ENCODE measurements at regions not wholly inside any gene's neighbourhood (a gene's known extent, or its start where the extent isn't known, plus 50 kb on each side); places are given as distances from the start of the nearest gene placed in this dataset.

- Mint-ChIP-seq H3K27me3 (ENCODE audit: unreplicated experiment) (no peaks in the 10 kb centered on the region), H3K36me3 (ENCODE audit: unreplicated experiment) (peaks cover 1% of the 10 kb centered on the region)
- DNase-seq (ENCODE audit: extremely low spot score, unreplicated experiment): no peak
Observed at GRCh38 chr2:144835634-144836350, 315.9 kb upstream of the ZEB2 start.

GRCh38 chr2:144834998-144835633 is 315.2 kb upstream of the ZEB2 start:
- no peak for DNase-seq (ENCODE audit: extremely low spot score, unreplicated experiment)
- H3K36me3 Mint-ChIP-seq (ENCODE audit: unreplicated experiment): peaks cover 1% of the 10 kb centered on the region
- H3K4me1 Mint-ChIP-seq (ENCODE audit: unreplicated experiment): peaks cover 14% of the 10 kb centered on the region
- H3K27ac Mint-ChIP-seq (ENCODE audit: unreplicated experiment): no peak overlapping the region
- H3K4me3 Mint-ChIP-seq (ENCODE audit: unreplicated experiment): no peak overlapping the region
- TF ChIP-seq CTCF (IDR thresholded peaks at IDR 0.05): no peak
- H3K9me3 Mint-ChIP-seq (ENCODE audit: unreplicated experiment): no peaks in the 10 kb centered on the region
- H3K27me3 Mint-ChIP-seq (ENCODE audit: unreplicated experiment): no peaks in the 10 kb centered on the region

More at GRCh38 chr2:144835634-144836350, 315.9 kb upstream of the ZEB2 start:
- Mint-ChIP-seq H3K4me1 (ENCODE audit: unreplicated experiment) (peaks cover 8% of the 10 kb centered on the region), H3K4me3 (ENCODE audit: unreplicated experiment) (no peak overlapping the region), H3K27ac (ENCODE audit: unreplicated experiment) (no peak overlapping the region), H3K9me3 (ENCODE audit: unreplicated experiment) (no peaks in the 10 kb centered on the region)
- no peak for TF ChIP-seq CTCF (IDR thresholded peaks at IDR 0.05)

GRCh38 chr2:144834363-144834762 is 314.4 kb upstream of the ZEB2 start:
- DNase-seq (ENCODE audit: extremely low spot score, unreplicated experiment): no peak
- TF ChIP-seq CTCF (IDR thresholded peaks at IDR 0.05): no peak
- H3K27me3 Mint-ChIP-seq (ENCODE audit: unreplicated experiment): no peaks in the 10 kb centered on the region
- H3K4me3 Mint-ChIP-seq (ENCODE audit: unreplicated experiment): no peak overlapping the region
- no peak overlapping the region for H3K27ac Mint-ChIP-seq (ENCODE audit: unreplicated experiment)
- no peaks in the 10 kb centered on the region for H3K9me3 Mint-ChIP-seq (ENCODE audit: unreplicated experiment)
- H3K36me3 Mint-ChIP-seq (ENCODE audit: unreplicated experiment): peaks cover 1% of the 10 kb centered on the region
- H3K4me1 Mint-ChIP-seq (ENCODE audit: unreplicated experiment): peaks cover 20% of the 10 kb centered on the region

- Mint-ChIP-seq H3K9me3 (ENCODE audit: unreplicated experiment) (peaks cover 2% of the 10 kb centered on the region), H3K4me3 (ENCODE audit: unreplicated experiment) (no peak overlapping the region), H3K36me3 (ENCODE audit: unreplicated experiment) (peaks cover 1% of the 10 kb centered on the region), H3K27ac (ENCODE audit: unreplicated experiment) (no peak overlapping the region), H3K27me3 (ENCODE audit: unreplicated experiment) (no peaks in the 10 kb centered on the region), H3K4me1 (ENCODE audit: unreplicated experiment) (peaks cover 21% of the 10 kb centered on the region)
- no peak for TF ChIP-seq CTCF (IDR thresholded peaks at IDR 0.05)
- no peak for DNase-seq (ENCODE audit: extremely low spot score, unreplicated experiment)
Observed at GRCh38 chr2:144833075-144833637, 313.2 kb upstream of the ZEB2 start.

GRCh38 chr2:144832048-144832447 is 312.1 kb upstream of the ZEB2 start:
- no peak for DNase-seq (ENCODE audit: extremely low spot score, unreplicated experiment)
- Mint-ChIP-seq H3K4me3 (ENCODE audit: unreplicated experiment) (no peak overlapping the region), H3K27ac (ENCODE audit: unreplicated experiment) (no peak overlapping the region), H3K4me1 (ENCODE audit: unreplicated experiment) (peaks cover 21% of the 10 kb centered on the region), H3K27me3 (ENCODE audit: unreplicated experiment) (no peaks in the 10 kb centered on the region), H3K36me3 (ENCODE audit: unreplicated experiment) (peaks cover 1% of the 10 kb centered on the region), H3K9me3 (ENCODE audit: unreplicated experiment) (peaks cover 6% of the 10 kb centered on the region)
- no peak for TF ChIP-seq CTCF (IDR thresholded peaks at IDR 0.05)

All from osteocyte (in vitro differentiated cells).